NCI-H446 (cell line): ENCODE measurements at regions not wholly inside any gene's neighbourhood (a gene's known extent, or its start where the extent isn't known, plus 50 kb on each side); places are given as distances from the start of the nearest gene placed in this dataset.
A peak's percentile ranks its signal among the peaks of the same experiment; 100 is the strongest.
"Not testable (repeated sequence)": the region's sequence is repeated elsewhere in the genome, so short reads cannot be mapped to it uniquely, and the experiment has no call there.

Source experiments
- DNase-seq, 2 experiments: peaks; one replicate each; lab custom pipeline; 2025; lab: John Stamatoyannopoulos, UW

DNA sequence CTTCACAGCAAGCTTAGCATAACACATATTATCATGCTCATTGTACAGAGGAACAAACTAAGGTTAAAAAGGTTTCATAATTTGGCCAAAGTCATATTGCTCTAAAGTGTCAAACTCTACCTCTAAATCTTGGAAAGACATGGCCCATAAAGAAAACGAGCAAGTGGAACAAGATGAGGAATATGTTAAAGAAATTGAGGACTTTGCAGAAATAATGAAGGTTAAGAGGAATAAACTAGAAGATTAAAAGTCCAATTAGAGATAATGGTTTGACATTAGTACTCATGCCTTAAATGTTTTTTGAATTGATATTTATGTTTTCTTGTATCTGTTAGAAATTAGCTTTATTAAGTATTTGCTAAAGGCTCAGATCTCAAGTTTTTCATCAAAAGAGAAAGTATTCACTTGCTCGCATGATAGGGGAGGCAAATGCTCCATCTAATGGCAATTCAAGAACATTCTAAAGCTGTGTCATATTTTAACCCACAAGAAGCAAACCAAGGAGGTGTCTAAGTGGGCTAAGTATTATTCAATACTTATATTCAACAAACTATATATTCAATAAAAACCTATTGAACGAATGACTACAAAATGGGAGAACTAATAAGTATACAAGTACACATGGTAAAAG lies 192.9 kb upstream of the SPTLC3 start:
- no peak for DNase-seq

DNA sequence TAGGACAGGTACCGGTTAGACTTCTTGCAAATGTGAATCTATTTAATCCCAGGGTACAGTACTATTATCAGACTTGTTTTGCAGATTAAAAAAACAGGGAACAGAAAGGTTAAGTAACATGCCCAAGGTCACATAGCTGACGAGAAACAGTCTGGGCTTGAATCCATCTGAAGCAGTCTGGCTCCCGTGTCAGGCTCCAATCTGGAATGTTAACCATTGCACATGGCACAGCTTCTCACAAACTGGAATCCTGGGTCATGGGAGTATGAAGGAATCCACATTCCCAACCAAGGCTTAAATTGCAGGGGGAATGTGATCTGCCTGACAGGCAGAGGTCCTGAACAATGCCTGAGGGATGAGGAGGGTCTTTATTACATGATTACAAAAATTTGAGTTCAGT lies 187.5 kb upstream of the SPTLC3 start:
- no peak for DNase-seq

GRCh38 chr20:12823734-12824133 lies 185.0 kb upstream of the SPTLC3 start:
- no peak for DNase-seq

GRCh38 chr20:12824328-12825225 lies 184.2 kb upstream of the SPTLC3 start:
- peak; percentile 17 to 54 for DNase-seq

DNA sequence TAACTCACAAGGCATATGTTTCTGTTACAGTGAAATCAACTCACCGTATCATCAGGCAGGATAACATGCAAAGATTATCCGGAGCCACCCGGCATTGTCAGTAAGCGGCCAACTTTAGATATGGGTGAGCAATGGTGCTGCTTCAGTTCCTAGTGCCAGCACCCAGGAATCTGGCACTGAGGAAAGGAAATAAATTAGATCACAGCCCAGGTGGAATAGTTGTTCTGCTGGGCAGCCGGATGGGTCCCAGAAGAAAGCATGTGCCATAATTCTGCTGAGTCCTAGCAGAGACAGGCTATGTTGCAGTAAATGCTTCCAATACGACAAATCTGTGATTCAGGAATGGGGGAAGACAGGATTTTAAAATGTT lies 183.6 kb upstream of the SPTLC3 start:
- DNase-seq = peak; percentile 26 to 36

DNA sequence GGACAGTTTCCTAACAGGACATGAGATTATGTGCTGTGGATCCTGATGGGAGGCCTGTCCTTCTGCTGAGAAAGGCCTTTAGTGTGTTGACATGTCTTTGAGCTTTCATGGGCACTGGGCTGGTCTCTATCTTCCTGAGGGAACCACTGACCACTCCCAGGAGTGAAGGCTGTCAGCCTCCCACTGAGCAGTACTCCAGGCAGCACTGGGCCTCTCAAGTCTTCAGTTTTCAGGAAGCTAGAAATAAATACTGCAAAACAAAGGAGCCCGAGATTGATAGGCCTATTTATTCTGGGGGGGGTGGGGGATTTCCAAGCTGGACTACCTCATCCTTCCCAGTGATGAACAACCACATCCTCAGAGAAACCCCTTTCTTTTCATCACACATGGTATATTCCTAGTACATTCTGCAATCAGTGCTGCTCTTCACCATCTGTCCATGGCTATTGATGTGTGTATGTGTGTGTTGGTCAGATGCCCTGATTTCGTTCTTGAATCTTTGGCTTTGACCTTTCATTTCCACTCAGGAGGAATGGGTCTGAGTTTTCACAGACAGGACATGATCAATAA lies 180.9 kb upstream of the SPTLC3 start:
- DNase-seq = peak; percentile 16 to 33

DNA sequence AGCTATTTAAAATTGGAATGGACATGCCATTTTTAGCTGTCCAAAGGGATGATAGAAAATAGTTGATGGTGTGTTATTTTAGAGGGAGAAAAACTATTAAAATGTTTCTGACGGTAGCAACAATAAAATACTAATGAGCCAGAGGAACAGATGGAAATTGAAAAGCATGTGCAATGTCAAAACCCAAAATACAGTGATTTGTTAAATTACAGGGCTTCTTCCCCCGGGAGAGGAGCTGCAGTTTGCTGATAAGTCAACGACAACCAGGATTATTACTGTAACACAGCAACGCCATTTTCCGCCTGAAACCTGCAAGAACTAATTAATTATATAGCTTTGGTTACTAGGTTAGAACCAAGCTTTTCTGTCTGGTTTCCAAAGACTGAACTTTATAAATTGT lies 179.6 kb upstream of the SPTLC3 start:
- peak in 1 of 2 experiments; percentile 16 for DNase-seq

DNA sequence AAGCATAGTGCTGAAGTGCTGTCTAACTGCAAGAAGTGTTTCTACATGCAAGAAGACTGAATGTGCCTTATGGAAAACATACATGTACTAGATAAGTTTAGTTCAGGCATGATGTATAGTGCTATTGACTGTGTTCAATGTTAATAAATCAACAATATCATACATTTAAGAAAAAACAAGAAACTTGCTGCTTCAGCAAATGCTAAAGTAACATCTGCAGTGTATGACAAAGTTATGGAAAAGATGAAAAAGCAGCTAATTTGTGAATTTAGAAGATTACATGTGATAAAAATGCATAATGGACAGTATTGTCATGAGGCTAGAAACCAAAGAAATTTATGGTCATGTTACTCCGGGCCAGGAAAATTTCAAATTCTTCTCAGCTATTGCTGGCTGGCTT lies 174.9 kb upstream of the SPTLC3 start:
- no peak for DNase-seq

DNA sequence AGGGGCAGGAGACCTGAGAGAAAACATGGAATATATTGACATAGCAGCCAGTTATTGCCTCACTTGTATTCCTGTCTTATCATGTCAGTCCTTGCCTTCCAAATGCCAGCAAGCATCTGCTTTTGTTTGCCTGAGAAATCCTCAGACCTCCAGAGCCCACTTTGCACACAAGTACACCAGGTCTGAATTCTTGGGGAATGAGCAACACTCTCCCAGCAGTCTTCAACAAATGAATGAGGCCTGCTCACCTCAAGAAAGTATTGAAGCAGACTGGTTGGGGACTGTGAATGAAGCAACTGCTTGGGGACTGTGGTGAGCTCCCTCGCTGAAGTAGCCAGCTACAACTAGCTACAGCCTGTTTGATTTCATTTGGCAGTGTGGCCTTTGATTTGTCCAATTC lies 172.8 kb upstream of the SPTLC3 start:
- DNase-seq = no peak

DNA sequence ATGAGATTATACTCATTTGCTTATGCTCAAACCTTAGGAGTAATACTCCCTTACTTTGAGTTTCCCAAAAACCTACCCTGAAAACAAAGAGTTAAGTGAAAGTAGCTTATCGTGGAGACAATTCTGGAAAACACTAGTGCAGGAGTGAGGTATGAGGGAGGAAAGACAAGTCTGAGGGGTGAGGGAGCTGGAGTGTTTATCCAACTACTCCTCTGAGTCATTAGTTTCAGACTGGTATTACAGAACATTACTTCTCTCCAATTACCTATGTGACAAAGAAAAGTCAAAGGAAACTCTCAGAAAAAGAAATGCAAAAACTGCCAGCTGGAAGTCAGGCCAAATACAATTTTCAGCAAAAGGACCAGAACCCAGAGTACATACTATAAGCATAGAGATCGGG lies 171.1 kb upstream of the SPTLC3 start:
- no peak for DNase-seq

DNA sequence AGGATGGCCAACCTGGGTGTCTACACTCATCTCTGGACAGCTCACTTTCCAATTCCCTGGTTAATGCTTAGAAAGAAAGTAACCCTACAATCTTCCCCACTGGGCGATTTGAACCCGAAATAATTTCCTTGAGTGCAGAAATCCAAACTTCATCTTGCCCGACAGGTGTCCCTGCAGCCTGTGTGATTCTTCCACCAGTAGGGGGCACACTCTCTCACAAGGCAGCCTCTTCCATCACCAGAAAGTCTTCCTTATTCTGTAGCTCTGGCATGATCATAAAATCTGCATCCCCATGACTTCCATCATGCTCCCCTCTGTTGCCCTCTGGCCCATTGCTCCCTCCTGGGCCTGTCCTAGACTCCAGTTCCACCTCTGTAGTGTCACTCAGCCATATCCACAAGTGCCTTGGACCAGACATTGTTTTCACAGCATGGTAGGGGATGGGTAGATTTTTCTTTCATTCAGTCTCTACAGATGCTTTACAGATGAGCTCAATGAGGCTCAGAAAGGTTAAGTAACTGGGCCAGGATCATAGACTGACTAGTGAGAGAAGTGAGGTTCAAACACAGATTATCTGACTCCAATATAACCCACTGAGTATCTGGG lies 170.4 kb upstream of the SPTLC3 start:
- no peak for DNase-seq

DNA sequence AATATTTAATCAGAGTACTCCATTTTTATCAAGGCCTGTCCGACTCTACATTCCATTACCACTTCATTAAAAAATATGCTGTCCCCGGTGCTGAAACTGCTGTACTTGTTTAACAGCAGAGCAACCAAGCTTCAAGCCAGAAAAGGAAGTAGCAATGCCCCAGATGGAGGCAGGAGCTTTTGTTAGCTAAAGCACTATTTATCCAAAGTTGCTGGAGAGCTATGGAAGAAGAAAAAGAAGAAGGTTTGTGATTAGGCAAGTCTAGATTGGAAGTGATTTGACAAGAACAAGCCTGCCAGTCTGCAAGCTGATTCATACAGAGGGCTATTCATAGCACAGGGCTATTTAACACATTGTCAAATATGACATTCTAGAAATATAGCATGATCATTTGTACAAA lies 160.9 kb upstream of the SPTLC3 start:
- no peak for DNase-seq

- no peak for DNase-seq
Measured at GRCh38 chr20:12849225-12849910, 159.4 kb upstream of the SPTLC3 start.

- DNase-seq = not testable (repeated sequence)
Measured at GRCh38 chr20:12857643-12858042, 151.1 kb upstream of the SPTLC3 start.

GRCh38 chr20:12860619-12861247 lies 148.0 kb upstream of the SPTLC3 start:
- DNase-seq = no peak

- no peak for DNase-seq
Measured at GRCh38 chr20:12869669-12870068, 139.1 kb upstream of the SPTLC3 start.

GRCh38 chr20:12870588-12870987 lies 138.2 kb upstream of the SPTLC3 start:
- no peak for DNase-seq

- DNase-seq = no peak
Measured at GRCh38 chr20:12874933-12875332, 133.8 kb upstream of the SPTLC3 start.

DNA sequence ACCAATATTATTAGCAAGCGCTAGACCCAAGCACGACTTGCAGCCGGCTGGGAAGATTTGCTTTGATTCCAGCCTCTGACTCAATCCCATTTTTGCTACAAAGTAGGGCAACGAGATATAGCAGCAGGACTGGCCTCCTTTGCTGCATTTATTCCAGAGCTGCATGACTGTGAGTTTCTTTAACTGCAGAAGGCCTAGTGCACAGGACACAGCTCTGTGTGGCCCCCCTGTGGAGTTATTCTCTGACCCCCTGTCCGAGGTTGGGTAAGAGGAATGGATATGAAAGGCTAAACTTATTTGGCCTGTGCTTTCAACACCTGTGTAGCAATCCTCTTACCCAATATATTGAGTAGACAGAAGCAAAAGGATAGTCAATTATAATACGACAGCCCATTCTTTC lies 133.3 kb upstream of the SPTLC3 start:
- DNase-seq = no peak

GRCh38 chr20:12882832-12883506 lies 125.8 kb upstream of the SPTLC3 start:
- DNase-seq = no peak

DNA sequence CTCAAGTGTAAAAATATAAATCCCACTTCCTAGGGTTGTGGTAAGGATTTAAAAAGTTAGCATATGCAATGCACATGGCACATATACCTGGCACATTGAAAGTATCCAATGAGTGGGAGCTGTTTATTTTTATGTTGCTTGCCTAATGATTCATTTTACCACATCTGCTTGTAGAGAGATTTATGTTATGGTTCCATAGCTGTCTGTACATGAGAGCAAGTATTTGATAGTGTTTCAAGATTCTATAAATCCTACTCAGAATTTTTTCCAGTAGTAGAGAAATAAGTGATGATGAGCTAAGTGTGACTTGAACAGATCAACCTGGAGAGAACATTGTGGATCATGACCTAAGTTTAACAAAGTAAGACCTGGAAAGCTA lies 125.3 kb upstream of the SPTLC3 start:
- no peak for DNase-seq
